ENCODE measurements at regions not wholly inside any gene's neighbourhood (a gene's known extent, or its start where the extent isn't known, plus 50 kb on each side); places are given as distances from the start of the nearest gene placed in this dataset.

GRCh38 chr3:22117751-22118346, 366.8 kb upstream of the ZNF385D start:
- DNase-seq: no peak

DNA sequence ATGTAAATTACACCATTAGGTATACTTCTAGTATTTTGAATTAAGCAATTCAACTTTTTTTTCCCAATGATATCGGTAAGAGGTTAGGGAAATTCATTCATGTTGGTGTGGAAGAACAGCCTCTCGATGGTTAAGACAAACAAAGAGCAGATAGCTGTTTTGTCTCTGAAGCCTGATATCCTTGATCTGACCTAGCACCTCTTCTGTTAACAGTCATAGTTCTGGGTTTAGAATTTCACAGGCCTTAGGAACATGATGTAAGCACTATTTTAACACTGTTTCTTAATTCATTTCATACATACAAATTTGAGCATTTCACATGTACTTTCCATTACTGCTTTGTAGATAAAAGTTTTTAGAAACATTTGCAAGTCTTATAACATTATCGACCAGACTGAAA, 367.5 kb upstream of the ZNF385D start:
- no peak for DNase-seq

GRCh38 chr3:22121068-22121701, 370.2 kb upstream of the ZNF385D start:
- DNase-seq: no peak

DNA sequence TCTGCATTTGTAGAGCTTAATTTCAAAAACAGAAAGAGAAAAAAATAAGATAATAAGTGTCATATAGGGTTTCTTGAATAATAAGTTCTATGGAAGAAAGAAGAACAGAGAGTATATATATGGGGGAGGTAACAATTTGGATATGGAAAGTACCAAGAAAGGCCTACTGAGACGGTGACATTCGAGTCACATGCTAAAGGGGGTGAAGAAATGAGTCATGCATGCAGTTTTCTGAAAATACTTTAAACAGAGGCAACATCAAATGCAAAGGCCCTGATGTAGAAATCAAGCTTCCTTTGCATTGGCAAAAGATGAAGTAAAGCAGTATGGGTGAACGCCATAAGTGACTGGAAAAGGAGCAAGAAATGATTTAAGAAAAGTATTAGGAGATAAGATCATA, 371.6 kb upstream of the ZNF385D start:
- DNase-seq: no peak

GRCh38 chr3:22129101-22129500, 378.1 kb upstream of the ZNF385D start:
- no peak for DNase-seq

DNA sequence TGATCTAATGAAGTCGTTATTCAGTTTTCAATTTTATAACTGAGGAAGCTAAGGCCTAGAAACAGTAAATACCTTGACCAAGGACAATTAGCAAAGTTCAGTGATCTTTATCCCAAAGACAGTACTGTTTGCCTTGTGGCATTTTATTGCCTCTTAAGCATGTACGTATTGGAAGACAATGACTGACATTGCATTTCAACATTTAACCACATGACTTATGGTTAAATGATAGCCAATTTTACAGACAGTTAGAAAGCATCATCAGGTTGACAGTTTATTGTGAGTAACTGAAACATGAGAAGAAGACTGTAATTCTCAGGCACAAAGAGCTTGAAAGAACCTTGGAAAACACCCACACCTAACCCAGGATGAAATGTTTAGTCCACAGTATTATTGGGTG, 390.8 kb upstream of the ZNF385D start:
- DNase-seq: no peak

GRCh38 chr3:22147161-22147560, 396.2 kb upstream of the ZNF385D start:
- DNase-seq: no peak

GRCh38 chr3:22156868-22157267, 405.9 kb upstream of the ZNF385D start:
- DNase-seq: no peak

- DNase-seq: no peak
Observed at GRCh38 chr3:22157848-22158247, 406.8 kb upstream of the ZNF385D start.

DNA sequence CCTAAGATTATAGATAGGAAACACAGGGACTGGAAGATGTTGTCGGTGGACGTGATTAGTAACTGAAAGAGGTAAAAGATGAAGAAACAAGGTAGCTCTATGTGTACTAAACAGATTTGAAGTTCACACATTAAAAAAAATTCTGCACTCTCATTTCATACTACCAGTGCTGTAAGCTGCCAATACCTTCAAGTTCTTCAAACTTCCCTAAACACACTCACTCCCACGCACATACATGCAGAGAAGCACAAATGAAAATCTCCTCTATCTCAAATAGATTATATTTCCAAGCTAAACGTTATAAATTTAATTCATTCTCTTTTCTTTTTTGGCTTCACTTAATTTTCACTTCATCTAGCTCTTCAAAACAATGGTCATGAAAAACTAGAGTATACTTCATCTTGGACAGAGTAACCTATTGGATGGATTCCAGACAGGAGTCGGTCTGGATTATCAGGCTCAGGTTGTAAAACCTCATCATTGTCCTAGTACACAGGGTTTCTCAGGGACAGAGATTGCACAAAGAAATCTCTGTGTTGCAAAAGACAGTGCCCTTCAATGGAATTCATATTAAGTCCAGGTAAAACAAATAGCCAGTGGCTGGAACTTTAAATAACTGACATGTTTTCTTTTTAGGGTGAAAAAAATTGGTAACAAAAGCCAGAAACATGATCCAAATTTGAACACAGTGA, 408.1 kb upstream of the ZNF385D start:
- no peak for DNase-seq

DNA sequence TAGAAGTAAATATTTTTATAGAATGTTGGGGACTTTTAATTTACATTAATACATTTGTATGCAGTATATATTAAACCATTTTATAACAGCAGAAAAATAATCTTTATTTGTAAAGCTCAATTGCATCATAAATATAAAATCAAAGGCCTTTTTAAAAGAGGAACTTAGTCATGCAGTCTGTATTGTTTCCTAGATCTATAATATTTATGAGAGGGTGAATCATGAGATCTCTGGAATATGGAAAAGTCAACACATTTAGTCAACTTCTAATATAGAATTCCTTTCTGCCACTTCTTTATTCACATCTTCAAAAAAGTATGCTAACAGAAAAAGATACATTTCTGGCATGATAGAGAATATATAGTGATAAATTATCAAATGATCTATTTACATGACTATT, 410.3 kb upstream of the ZNF385D start:
- DNase-seq: no peak

- DNase-seq: no peak
Observed at GRCh38 chr3:22170370-22170769, 419.4 kb upstream of the ZNF385D start.

- no peak for DNase-seq
Observed at GRCh38 chr3:22172964-22173363, 422.0 kb upstream of the ZNF385D start.

DNA sequence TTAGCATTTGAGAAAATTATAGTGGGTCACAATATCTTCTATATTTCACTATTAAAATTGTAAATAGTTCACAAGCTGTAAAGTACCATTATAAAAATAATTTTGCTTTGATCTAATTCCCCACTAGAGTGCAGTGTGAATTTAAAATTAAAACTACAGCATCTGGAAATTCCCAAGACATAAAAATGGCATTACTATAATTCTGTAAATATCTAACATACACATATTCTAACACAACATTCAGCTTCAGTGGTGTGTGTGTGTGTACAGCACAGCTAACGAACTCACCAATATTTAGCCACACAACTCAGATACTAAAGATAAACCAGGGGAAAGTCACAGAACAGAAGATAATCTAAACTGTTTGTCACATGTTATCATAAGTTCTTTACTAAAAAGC, 424.9 kb upstream of the ZNF385D start:
- DNase-seq: no peak

GRCh38 chr3:22176911-22177310, 425.9 kb upstream of the ZNF385D start:
- no peak for DNase-seq

GRCh38 chr3:22189616-22190015, 438.6 kb upstream of the ZNF385D start:
- DNase-seq: no peak

DNA sequence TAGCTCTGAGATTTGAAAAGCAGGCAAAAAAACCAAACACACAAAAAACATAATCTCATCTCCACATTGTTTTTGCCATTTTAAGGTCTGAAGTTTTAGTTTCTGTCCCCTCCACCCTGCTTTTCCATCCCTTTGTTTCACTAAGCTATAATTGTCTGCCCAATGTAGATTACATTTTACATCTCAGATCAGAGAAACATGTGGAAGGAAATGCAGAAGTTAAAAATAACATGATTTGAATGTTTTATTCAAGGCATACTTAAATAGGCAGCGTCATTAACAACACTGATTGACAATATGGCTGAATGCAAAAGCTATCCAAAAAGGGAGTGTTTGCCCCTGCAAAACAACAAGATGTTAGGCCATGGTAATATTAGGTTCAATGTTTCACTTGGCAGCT, 448.1 kb upstream of the ZNF385D start:
- no peak for DNase-seq

DNA sequence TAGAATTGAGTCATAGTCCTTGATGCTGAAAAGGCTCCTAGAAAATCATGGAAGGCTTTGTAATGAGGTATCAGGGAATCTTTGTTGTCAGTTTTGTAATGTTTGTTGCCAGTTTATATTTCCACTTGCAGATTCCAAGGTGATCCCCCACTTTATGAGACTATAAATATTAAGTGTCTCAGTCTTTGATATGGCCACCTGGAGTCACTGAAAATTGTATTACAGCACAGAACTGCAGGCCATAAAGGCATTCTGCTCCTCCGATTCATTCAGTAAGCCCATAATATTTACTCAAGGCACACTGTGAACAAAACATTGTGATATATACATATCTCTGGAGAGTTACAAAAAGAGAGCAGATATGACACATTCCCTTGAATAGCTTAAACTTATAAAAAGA, 457.8 kb upstream of the ZNF385D start:
- no peak for DNase-seq

GRCh38 chr3:22209578-22209977, 458.6 kb upstream of the ZNF385D start:
- no peak for DNase-seq

GRCh38 chr3:22210693-22211092, 459.7 kb upstream of the ZNF385D start:
- no peak for DNase-seq

GRCh38 chr3:22216601-22217000, 465.6 kb upstream of the ZNF385D start:
- no peak for DNase-seq

DNA sequence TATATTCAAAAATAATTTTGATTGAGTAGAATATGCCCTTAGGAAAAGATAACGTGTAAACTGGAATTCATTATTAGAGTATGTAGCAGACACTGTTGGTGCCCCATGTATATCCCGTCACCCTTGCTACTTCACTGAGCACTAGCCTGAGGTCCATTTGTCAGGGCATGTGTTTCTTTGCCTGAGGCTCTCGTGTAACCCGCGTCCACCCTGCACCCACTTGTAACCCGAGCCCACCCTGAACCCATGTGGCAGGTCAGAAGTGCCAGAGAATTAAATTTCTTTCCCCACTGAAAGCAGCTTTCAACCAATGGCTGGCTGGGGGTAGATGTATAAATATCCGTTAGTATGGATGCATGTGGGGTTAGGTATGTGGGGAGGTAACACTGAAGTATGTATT, 474.2 kb upstream of the ZNF385D start:
- no peak for DNase-seq

DNA sequence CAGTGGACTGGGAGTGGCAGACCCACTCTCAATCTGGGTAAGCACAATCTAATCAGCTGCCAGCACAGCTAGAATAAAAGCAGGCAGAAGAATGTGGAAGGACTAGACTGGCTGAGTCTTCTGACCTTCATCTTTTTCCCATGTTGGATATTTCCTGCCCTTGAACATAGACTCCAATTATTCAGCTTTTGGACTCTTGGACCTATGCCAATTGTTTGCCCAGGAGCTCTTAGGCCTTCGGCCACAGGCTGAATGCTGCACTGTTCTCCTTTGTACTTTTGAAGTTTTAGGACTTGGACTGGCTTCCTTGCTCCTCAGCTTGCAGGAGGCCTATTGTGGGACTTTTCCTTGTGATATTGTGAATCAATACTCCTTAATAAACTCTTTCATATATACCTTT, 477.7 kb upstream of the ZNF385D start:
- no peak for DNase-seq

GRCh38 chr3:22231061-22231460, 480.1 kb upstream of the ZNF385D start:
- DNase-seq: no peak
